Retinal pigment epithelial cell (primary cell): ENCODE measurements at regions not wholly inside any gene's neighbourhood (a gene's known extent, or its start where the extent isn't known, plus 50 kb on each side); places are given as distances from the start of the nearest gene placed in this dataset.
A peak's percentile ranks its signal among the peaks of the same experiment; 100 is the strongest.
"Not testable (repeated sequence)": the region's sequence is repeated elsewhere in the genome, so short reads cannot be mapped to it uniquely, and the experiment has no call there.

ENCODE experiments used
- DNase-seq: peaks from one replicate; pipeline ENCODE4 v3.0.0-alpha.2; 2010; ENCODE audit warnings: low read depth
- H3K4me3 ChIP-seq: 2 replicates; pipeline ENCODE4 v1.5.1; 2011; ENCODE audit warnings: mild to moderate bottlenecking, low read length, control low read depth, moderate library complexity
- TF ChIP-seq, protein P1 (sequence below): conservative IDR thresholded peaks from 2 replicates; pipeline ENCODE4 v1.5.1; 2011; ENCODE audit warnings: low read depth, low read length, control low read depth, inconsistent platforms

- TF ChIP-seq, protein P1, sequence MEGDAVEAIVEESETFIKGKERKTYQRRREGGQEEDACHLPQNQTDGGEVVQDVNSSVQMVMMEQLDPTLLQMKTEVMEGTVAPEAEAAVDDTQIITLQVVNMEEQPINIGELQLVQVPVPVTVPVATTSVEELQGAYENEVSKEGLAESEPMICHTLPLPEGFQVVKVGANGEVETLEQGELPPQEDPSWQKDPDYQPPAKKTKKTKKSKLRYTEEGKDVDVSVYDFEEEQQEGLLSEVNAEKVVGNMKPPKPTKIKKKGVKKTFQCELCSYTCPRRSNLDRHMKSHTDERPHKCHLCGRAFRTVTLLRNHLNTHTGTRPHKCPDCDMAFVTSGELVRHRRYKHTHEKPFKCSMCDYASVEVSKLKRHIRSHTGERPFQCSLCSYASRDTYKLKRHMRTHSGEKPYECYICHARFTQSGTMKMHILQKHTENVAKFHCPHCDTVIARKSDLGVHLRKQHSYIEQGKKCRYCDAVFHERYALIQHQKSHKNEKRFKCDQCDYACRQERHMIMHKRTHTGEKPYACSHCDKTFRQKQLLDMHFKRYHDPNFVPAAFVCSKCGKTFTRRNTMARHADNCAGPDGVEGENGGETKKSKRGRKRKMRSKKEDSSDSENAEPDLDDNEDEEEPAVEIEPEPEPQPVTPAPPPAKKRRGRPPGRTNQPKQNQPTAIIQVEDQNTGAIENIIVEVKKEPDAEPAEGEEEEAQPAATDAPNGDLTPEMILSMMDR, result no peak
- H3K4me3 ChIP-seq, result no peak overlapping the region
- DNase-seq, result no peak
These were observed 396.1 kb downstream of the ZNF33B start for GRCh38 chr10:42242135-42242805.

- H3K4me3 ChIP-seq, DNase-seq: not testable (repeated sequence)
These were observed 402.0 kb downstream of the ZNF33B start for GRCh38 chr10:42236401-42236800.

GRCh38 chr10:42235736-42236135 is 402.6 kb downstream of the ZNF33B start:
- H3K4me3 ChIP-seq, DNase-seq: not testable (repeated sequence)

- not testable (repeated sequence) for DNase-seq, H3K4me3 ChIP-seq
These were observed 403.1 kb downstream of the ZNF33B start for GRCh38 chr10:42235241-42235640.

- DNase-seq, H3K4me3 ChIP-seq: not testable (repeated sequence)
These were observed 403.9 kb downstream of the ZNF33B start for GRCh38 chr10:42234506-42234905.

DNA sequence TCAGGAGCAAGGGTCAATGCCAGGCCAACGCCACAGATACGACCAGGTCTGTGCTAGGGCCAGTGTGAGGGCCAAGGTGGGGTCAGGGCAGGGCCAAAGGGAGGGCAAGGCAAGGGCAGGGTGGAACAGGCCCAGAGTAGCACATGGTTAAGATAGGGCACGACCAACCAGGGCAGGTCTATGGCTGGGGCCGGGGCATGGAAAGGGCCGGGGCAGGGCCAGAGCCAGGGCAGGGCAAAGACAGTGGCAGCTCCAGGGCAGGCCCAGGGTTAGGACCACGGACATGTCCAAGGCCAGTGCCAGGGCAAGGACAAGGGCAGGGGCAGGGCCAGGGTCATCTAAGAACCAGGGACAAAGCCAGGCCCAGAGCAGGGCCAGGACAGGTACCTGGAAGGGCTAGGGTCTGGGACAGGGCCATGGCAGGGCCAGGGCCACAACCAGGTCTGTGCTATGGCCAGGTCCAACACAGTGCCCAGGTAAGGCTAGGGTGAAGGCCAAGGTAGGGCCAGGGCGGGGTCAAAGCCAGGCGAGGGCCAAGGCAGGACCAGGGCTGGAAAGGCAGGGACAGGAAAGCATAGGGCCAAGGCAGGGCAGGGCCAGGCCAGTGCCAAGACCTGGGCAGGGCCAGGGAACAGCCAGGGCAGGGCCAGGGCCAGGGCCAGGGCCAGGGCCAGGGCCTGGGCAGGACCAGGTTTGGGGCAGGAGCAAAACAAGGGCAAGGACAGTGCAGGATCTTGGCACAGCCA is 404.7 kb downstream of the ZNF33B start:
- H3K4me3 ChIP-seq, DNase-seq: not testable (repeated sequence)

- not testable (repeated sequence) for H3K4me3 ChIP-seq, DNase-seq
These were observed 405.4 kb downstream of the ZNF33B start for GRCh38 chr10:42232955-42233354.

- H3K4me3 ChIP-seq, DNase-seq: not testable (repeated sequence)
These were observed 407.6 kb downstream of the ZNF33B start for GRCh38 chr10:42230812-42231211.

DNA sequence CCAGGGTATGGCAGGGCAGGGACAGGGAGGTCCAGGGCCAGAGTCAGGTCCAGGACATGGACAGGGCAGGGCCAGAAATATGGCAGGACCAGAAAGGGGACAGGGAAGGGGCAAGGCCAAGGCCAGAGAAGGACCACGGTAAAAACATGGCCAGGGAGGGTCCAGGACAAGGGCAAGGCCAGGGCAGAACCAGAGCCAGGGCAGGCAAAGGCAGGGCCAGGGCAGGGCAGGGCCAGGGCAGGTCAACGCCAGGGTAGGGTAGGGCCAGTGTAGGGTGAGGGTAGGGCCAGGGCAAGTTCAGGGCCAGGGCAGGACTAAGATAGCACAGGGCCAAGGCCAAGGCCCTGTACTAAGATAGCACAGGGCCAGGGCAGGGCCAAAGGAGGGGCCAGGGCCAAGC is 408.3 kb downstream of the ZNF33B start:
- DNase-seq, H3K4me3 ChIP-seq: not testable (repeated sequence)

DNA sequence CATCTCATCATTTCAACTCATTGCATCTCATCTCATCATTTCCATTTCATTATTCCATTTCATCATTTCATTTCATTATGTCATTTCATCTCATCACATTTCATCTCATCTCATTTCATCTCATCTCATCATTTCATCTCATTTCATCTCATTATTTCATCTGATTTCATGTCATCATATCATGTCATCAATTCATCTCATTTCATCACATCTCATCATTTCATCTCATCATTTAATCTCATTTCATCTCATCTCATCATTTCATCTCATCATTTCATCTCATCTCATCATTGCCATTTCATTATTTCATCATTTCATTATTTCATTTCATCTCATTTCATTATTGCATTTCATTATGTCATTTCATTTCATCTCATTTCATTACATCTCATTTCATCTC is 410.5 kb downstream of the ZNF33B start:
- DNase-seq, result not testable (repeated sequence)

GRCh38 chr10:42193588-42193987 is 444.8 kb downstream of the ZNF33B start:
- not testable (repeated sequence) for DNase-seq, H3K4me3 ChIP-seq

More for the DNA sequence above, 410.5 kb downstream of the ZNF33B start:
- not testable (repeated sequence) for H3K4me3 ChIP-seq

DNA sequence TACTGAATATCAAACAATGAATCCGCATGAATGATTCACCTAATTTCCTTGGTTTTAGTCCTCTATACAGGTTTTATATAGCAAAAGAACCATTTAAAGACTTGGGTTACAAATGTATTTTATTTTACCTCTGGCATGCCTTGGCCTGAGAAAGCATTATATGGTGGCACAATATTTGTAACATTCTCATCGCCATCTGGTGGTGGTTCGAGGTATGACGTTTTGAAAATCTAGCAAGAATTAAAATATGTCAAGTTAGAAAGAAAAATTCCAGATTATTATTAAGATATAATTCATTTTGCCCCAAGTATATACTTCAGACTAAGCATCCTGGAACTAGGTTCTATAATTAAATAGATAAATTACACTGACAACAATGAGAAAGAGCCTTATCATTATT is 445.9 kb downstream of the ZNF33B start:
- not testable (repeated sequence) for H3K4me3 ChIP-seq, DNase-seq
- TF ChIP-seq, protein P1, result peak; percentile 47

GRCh38 chr10:42187501-42188195 is 450.7 kb downstream of the ZNF33B start:
- H3K4me3 ChIP-seq, DNase-seq: not testable (repeated sequence)
